B cell (primary cell): ENCODE measurements at regions not wholly inside any gene's neighbourhood (a gene's known extent, or its start where the extent isn't known, plus 50 kb on each side); places are given as distances from the start of the nearest gene placed in this dataset.

Source experiments
- ATAC-seq: fragments of 200-7000 bp; cut with Tn5 transposase; one replicate; pipeline ENCODE4 v1.10.0; 2021; ENCODE audit warnings: low read depth, mild to moderate bottlenecking, moderate number of reproducible peaks, moderate library complexity
- CTCF ChIA-PET: fragments of 350-600 bp; sonication (Branson Sonifier 250); formaldehyde crosslinking; loops from one replicate; lab custom pipeline; 2021; ENCODE audit warnings: antibody characterized with exemption, inconsistent platforms; lab: Charles Lee
- POLR2A ChIA-PET: fragments of 350-600 bp; sonication (Branson Sonifier 250); formaldehyde crosslinking; loops from one replicate; lab custom pipeline; 2021; ENCODE audit warnings: antibody characterized with exemption; lab: Charles Lee
- DNase-seq: peaks from one replicate; pipeline ENCODE4 v3.0.0; 2013
- H2AFZ ChIP-seq: 2 replicates; pipeline ENCODE4 v1.6.1; 2012; ENCODE audit warnings: mild to moderate bottlenecking, low read depth, low read length; ENCODE audit not compliant: insufficient read depth, poor library complexity, severe bottlenecking
- H3K27ac ChIP-seq, 2 donors: 1 replicate in 1 of 2; 2 replicates in 1 of 2; pipeline ENCODE4 v1.5.1; 2012 to 2013; ENCODE audit warnings: low read length in 2 of 2, mild to moderate bottlenecking in 2 of 2, moderate library complexity in 1 of 2
- H3K27me3 ChIP-seq, 4 experiments: fragments of 200-600 bp in 1 of 4; sonication (generic) in 1 of 4; replicated peaks in 1 of 4; 1 replicate in 2 of 4; 2 replicates in 2 of 4; pipeline versions ENCODE4 v1.6.1 to v1.7.0; 2013 to 2016; ENCODE audit warnings: low read length in 3 of 4, mild to moderate bottlenecking in 2 of 4, mixed read lengths in 1 of 4, moderate library complexity in 1 of 4; ENCODE audit not compliant: insufficient read depth in 4 of 4, control insufficient read depth in 3 of 4; ENCODE audit errors: control extremely low read depth in 1 of 4
- H3K36me3 ChIP-seq, 2 experiments: replicated peaks in 1 of 2; 1 replicate in 1 of 2; 2 replicates in 1 of 2; pipeline versions ENCODE4 v1.6.1 to v1.7.1; 2013; ENCODE audit warnings: low read length in 1 of 2; ENCODE audit not compliant: insufficient read depth in 2 of 2, control insufficient read depth in 1 of 2; ENCODE audit errors: control extremely low read depth in 1 of 2, extremely low read depth in 1 of 2
- H3K4me1 ChIP-seq, 2 donors: fragments of 200-600 bp in 1 of 2; sonication (generic) in 1 of 2; 1 replicate in 1 of 2; 2 replicates in 1 of 2; pipeline versions ENCODE4 v1.5.1 to v1.6.1; 2013 to 2017; ENCODE audit warnings: low read length in 2 of 2; ENCODE audit not compliant: control insufficient read depth in 2 of 2, insufficient read depth in 2 of 2
- H3K4me2 ChIP-seq: replicated peaks from 2 replicates; pipeline ENCODE3; 2012; ENCODE audit warnings: mild to moderate bottlenecking, low read depth, low read length; ENCODE audit not compliant: poor library complexity, severe bottlenecking
- H3K4me3 ChIP-seq, 5 experiments: fragments of 200-600 bp in 1 of 5; sonication (generic) in 1 of 5; 1 replicate in 3 of 5; 2 replicates in 2 of 5; pipeline versions ENCODE4 v1.5.1 to v1.7.0; 2011 to 2016; ENCODE audit warnings: low read length in 4 of 5, mild to moderate bottlenecking in 4 of 5, low read depth in 2 of 5, control low read depth in 1 of 5, moderate library complexity in 1 of 5; ENCODE audit not compliant: insufficient read depth in 1 of 5; ENCODE audit errors: control extremely low read depth in 1 of 5, extremely low read depth in 1 of 5
- H3K79me2 ChIP-seq: fragments of 200-600 bp; sonication (generic); one replicate; pipeline ENCODE4 v1.6.0; 2016; ENCODE audit warnings: low read length; ENCODE audit not compliant: control insufficient read depth, insufficient read depth
- H3K9ac ChIP-seq: fragments of 200-600 bp; sonication (generic); 2 replicates; pipeline ENCODE4 v1.6.1; 2017; ENCODE audit warnings: mild to moderate bottlenecking, low read length, moderate library complexity
- H3K9me3 ChIP-seq, 3 donors: one replicate each; pipeline versions ENCODE4 v1.6.1 to v1.7.1; 2013; ENCODE audit warnings: low read length in 2 of 3; ENCODE audit not compliant: control insufficient read depth in 2 of 3, insufficient read depth in 1 of 3; ENCODE audit errors: control extremely low read depth in 1 of 3
- H4K20me1 ChIP-seq: 2 replicates; pipeline ENCODE4 v1.6.0; 2012; ENCODE audit warnings: mild to moderate bottlenecking, low read length; ENCODE audit not compliant: insufficient read depth, control insufficient read depth, poor library complexity, severe bottlenecking
- H3K27ac Mint-ChIP-seq: one replicate; pipeline ENCODE4 v1.8.0; 2021; ENCODE audit warnings: mixed read lengths
- H3K27me3 Mint-ChIP-seq: one replicate; pipeline ENCODE4 v1.8.0; 2021; ENCODE audit warnings: mixed read lengths
- H3K4me1 Mint-ChIP-seq: one replicate; pipeline ENCODE4 v1.8.0; 2021; ENCODE audit warnings: mixed read lengths
- H3K4me3 Mint-ChIP-seq: one replicate; pipeline ENCODE4 v1.8.0; 2021; ENCODE audit warnings: mixed read lengths
- H3K9me3 Mint-ChIP-seq: one replicate; pipeline ENCODE4 v1.8.0; 2022; ENCODE audit warnings: mixed read lengths; ENCODE audit not compliant: insufficient read depth
- EZH2 ChIP-seq: IDR thresholded peaks from 2 replicates; pipeline ENCODE4 v1.6.1; 2012; ENCODE audit warnings: borderline replicate concordance, low read depth, mild to moderate bottlenecking, moderate library complexity, low read length; ENCODE audit not compliant: insufficient read depth, poor library complexity, severe bottlenecking
- WGBS: methylation state at CpG from one replicate; pipeline ENCODE4 v1.1.5; 2013; ENCODE audit warnings: missing lambda C conversion rate; ENCODE audit not compliant: insufficient coverage; 5-methylcytosine and 5-hydroxymethylcytosine counted together
- intact Hi-C: fragments of 100-400 bp; cut with micrococcal nuclease; formaldehyde crosslinking; loops from one replicate; pipeline ENCODE4 v1.10.0; 2022
- TF ChIP-seq, protein P1 (sequence below): fragments of 200-600 bp; IDR thresholded peaks from one replicate; pipeline ENCODE4 v1.8.0; 2022; ENCODE audit warnings: antibody characterized with exemption, mild to moderate bottlenecking

DNA sequence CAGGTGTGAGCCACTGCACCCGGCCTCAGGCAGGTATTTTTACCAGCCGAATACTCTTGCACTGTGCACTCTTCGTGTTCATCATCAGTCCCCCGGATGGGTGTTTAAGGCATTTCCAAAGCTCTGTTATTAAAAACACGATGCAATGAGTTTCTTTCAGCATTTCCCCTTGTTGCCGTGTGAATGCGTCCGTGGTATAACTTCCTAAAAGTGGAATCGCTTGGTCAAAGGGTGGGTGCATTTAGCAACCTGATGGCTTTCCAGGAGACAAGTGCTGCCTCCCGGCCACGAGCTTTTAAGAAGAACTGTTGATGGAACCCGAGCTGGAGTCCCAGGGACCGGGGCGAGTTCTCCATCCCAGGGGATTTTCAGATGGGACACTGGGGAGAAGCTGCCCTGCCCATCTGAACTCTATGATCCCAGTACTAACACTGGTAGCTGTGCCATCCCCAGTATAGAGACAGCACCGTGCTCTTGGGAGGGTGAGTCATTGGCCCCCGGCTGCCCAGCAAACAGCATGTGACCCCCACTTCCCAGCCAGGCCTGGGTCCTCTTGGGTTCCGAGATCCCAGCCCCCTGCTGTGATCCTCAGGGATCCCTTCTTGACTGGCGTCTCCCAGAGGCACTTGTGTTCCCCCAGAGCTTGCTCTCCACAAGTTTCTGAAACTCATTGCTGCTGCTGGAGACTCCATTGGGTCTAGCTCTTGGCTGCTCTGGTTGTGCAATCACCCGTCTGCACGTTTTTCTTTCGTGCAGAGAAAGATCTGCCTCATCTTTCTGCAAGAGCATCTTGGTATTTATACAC lies 169.5 kb upstream of the IER5L start:
- DNase-seq (no peak), ATAC-seq (no peak)
- Histone ChIP-seq H3K36me3 (no peaks in the 10 kb centered on the region), H3K4me3 (no peak overlapping the region), H2AFZ (no peak overlapping the region), H3K4me1 (peaks cover 5 to 13% of the 10 kb centered on the region in 2 donors), H3K27ac (no peak overlapping the region), H3K4me2 (no peak overlapping the region), H4K20me1 (no peaks in the 10 kb centered on the region), H3K9me3 (peaks cover 0 to 13% (median 0%) of the 10 kb centered on the region in 3 donors), H3K9ac (no peak overlapping the region), H3K27me3 (peaks cover 0 to 23% (median 6%) of the 10 kb centered on the region in 4 experiments), H3K79me2 (no peaks in the 10 kb centered on the region)
- peaks cover 14% of the 10 kb centered on the region for H3K27me3 Mint-ChIP-seq
- no peaks in the 10 kb centered on the region for H3K9me3 Mint-ChIP-seq
- ChIA-PET POLR2A (no interaction called here), CTCF (no interaction called here)
- 81% methylated on average over 21 of the region's 21 CpGs for whole genome bisulfite sequencing
- no peak for TF ChIP-seq EZH2
- TF ChIP-seq, protein P1, sequence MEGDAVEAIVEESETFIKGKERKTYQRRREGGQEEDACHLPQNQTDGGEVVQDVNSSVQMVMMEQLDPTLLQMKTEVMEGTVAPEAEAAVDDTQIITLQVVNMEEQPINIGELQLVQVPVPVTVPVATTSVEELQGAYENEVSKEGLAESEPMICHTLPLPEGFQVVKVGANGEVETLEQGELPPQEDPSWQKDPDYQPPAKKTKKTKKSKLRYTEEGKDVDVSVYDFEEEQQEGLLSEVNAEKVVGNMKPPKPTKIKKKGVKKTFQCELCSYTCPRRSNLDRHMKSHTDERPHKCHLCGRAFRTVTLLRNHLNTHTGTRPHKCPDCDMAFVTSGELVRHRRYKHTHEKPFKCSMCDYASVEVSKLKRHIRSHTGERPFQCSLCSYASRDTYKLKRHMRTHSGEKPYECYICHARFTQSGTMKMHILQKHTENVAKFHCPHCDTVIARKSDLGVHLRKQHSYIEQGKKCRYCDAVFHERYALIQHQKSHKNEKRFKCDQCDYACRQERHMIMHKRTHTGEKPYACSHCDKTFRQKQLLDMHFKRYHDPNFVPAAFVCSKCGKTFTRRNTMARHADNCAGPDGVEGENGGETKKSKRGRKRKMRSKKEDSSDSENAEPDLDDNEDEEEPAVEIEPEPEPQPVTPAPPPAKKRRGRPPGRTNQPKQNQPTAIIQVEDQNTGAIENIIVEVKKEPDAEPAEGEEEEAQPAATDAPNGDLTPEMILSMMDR = no peak
- H3K27ac Mint-ChIP-seq = no peak overlapping the region
- no peak overlapping the region for H3K4me3 Mint-ChIP-seq
- peaks cover 5% of the 10 kb centered on the region for H3K4me1 Mint-ChIP-seq
- intact Hi-C loops = no loop called here

GRCh38 chr9:129346046-129346445 lies 168.0 kb upstream of the IER5L start:
- no peak for TF ChIP-seq EZH2
- ChIA-PET CTCF (interaction anchor here (0.8 kb wide), 1 partner anchor 206 kb away, joined by 3 read pairs; no protein-coding TSS in a partner anchor), POLR2A (no interaction called here)
- Mint-ChIP-seq H3K9me3 (no peaks in the 10 kb centered on the region), H3K27ac (no peak overlapping the region), H3K4me1 (peaks cover 2% of the 10 kb centered on the region), H3K4me3 (no peak overlapping the region), H3K27me3 (peaks cover 14% of the 10 kb centered on the region)
- WGBS = 90% methylated on average over 3 of the region's 8 CpGs
- ATAC-seq = no peak
- Histone ChIP-seq H3K27ac (no peak overlapping the region), H3K9me3 (peaks cover 0 to 8% (median 0%) of the 10 kb centered on the region in 3 donors), H3K4me3 (no peak overlapping the region), H3K79me2 (no peaks in the 10 kb centered on the region), H3K9ac (no peak overlapping the region), H4K20me1 (no peaks in the 10 kb centered on the region), H3K27me3 (peaks cover 0 to 12% (median 3%) of the 10 kb centered on the region in 4 experiments), H3K36me3 (no peaks in the 10 kb centered on the region), H3K4me2 (no peak overlapping the region), H3K4me1 (peaks cover 0 to 5% of the 10 kb centered on the region in 2 donors), H2AFZ (no peak overlapping the region)
- intact Hi-C loops = no loop called here
- no peak for DNase-seq
